ENCODE measurements at regions not wholly inside any gene's neighbourhood (a gene's known extent, or its start where the extent isn't known, plus 50 kb on each side); places are given as distances from the start of the nearest gene placed in this dataset.

DNA sequence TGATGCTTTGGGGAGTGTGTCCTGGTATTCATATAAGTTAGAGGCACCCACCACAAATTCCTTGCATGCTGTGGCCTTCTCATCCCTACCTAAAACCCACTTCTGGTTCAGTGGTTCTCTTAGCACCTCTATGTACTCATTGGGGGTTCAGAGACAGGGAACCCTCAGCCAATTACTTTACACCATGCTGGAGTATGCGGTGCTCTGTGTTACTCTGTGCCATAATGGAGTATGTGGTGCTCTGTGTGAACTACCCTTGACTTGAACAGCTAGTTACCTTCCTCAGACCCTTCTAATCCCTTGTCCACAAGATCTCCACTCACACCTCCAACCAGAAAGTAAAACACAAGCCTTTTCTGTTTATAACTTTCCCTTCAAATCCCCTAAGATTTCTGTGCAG, 172.5 kb upstream of the E2F7 start:
- no peak for TF ChIP-seq ZNF384 (IDR thresholded peaks at IDR 0.05; ENCODE audit: borderline replicate concordance, low read depth, low read length)
- no peak overlapping the region for H3K9ac ChIP-seq (ENCODE audit: control insufficient read depth, insufficient read depth, low read length)
- H3K27me3 ChIP-seq (replicated peaks in 1 of 2; ENCODE audit: control insufficient read depth in 2 of 2, insufficient read depth in 2 of 2, low read length in 1 of 2) = no peaks in the 10 kb centered on the region
- no peaks in the 10 kb centered on the region for H3K9me3 ChIP-seq (replicated peaks; ENCODE audit: control insufficient read depth, insufficient read depth, low read length)
- no peaks in the 10 kb centered on the region for H3K4me1 ChIP-seq (ENCODE audit: control insufficient read depth, insufficient read depth, low read length)
- no peak overlapping the region for H3K4me3 ChIP-seq
- SMC1A ChIA-PET (ENCODE audit: uncharacterized antibody, unreplicated experiment) = no interaction called here
- DNase-seq (ENCODE audit: low read depth, low spot score) (no peak), FAIRE-seq (no peak), ATAC-seq (no peak)
- POLR2A ChIA-PET = interaction anchor here (0.6 kb wide), 2 partner anchors 459 to 706 kb away, joined by 4 to 8 read pairs; no protein-coding TSS in a partner anchor
- CTCF ChIA-PET = no interaction called here
- H3K4me2 ChIP-seq (ENCODE audit: control insufficient read depth, insufficient read depth) = no peak overlapping the region
- H3K36me3 ChIP-seq (ENCODE audit: control insufficient read depth in 2 of 2, insufficient read depth in 2 of 2, low read length in 1 of 2) = no peaks in the 10 kb centered on the region
- in situ Hi-C loops (cut with MboI) = no loop called here
- no TSS peak for BruUV-seq (replicated peaks)
- intact Hi-C loops (cut with micrococcal nuclease; ENCODE audit: unreplicated experiment) = no loop called here
- no peaks in the 10 kb centered on the region for H3K79me2 ChIP-seq (ENCODE audit: control insufficient read depth, insufficient read depth, low read length)
- RAD21 ChIA-PET (ENCODE audit: unreplicated experiment) = no interaction called here
- no peaks in the 10 kb centered on the region for H4K20me1 ChIP-seq (ENCODE audit: control insufficient read depth, insufficient read depth)
- 0% methylated on average over 1 of the region's 1 CpG for WGBS (ENCODE audit: insufficient coverage, insufficient replicate concordance, low lambda C conversion rate, missing lambda C conversion rate)
- H3K27ac ChIP-seq (ENCODE audit: control insufficient read depth, insufficient read depth) = no peak overlapping the region
- no peak overlapping the region for H2AFZ ChIP-seq (ENCODE audit: control insufficient read depth, low read depth, low read length)

GRCh38 chr12:77236066-77236465, 170.7 kb upstream of the E2F7 start:
- no peak overlapping the region for H3K4me3 ChIP-seq
- CTCF ChIA-PET = no interaction called here
- H3K36me3 ChIP-seq (ENCODE audit: control insufficient read depth in 2 of 2, insufficient read depth in 2 of 2, low read length in 1 of 2) = no peaks in the 10 kb centered on the region
- FAIRE-seq (no peak), DNase-seq (ENCODE audit: low read depth, low spot score) (no peak), ATAC-seq (no peak)
- no peaks in the 10 kb centered on the region for H4K20me1 ChIP-seq (ENCODE audit: control insufficient read depth, insufficient read depth)
- H2AFZ ChIP-seq (ENCODE audit: control insufficient read depth, low read depth, low read length) = no peak overlapping the region
- H3K27me3 ChIP-seq (replicated peaks in 1 of 2; ENCODE audit: control insufficient read depth in 2 of 2, insufficient read depth in 2 of 2, low read length in 1 of 2) = no peaks in the 10 kb centered on the region
- H3K4me2 ChIP-seq (ENCODE audit: control insufficient read depth, insufficient read depth) = no peak overlapping the region
- no TSS peak for BruUV-seq (replicated peaks)
- SMC1A ChIA-PET (ENCODE audit: uncharacterized antibody, unreplicated experiment) = no interaction called here
- H3K9me3 ChIP-seq (replicated peaks; ENCODE audit: control insufficient read depth, insufficient read depth, low read length) = no peaks in the 10 kb centered on the region
- in situ Hi-C loops (cut with MboI) = no loop called here
- intact Hi-C loops (cut with micrococcal nuclease; ENCODE audit: unreplicated experiment) = no loop called here
- RAD21 ChIA-PET (ENCODE audit: unreplicated experiment) = no interaction called here
- no peak overlapping the region for H3K9ac ChIP-seq (ENCODE audit: control insufficient read depth, insufficient read depth, low read length)
- no peaks in the 10 kb centered on the region for H3K79me2 ChIP-seq (ENCODE audit: control insufficient read depth, insufficient read depth, low read length)
- H3K27ac ChIP-seq (ENCODE audit: control insufficient read depth, insufficient read depth) = no peak overlapping the region
- POLR2A ChIA-PET = no interaction called here
- H3K4me1 ChIP-seq (ENCODE audit: control insufficient read depth, insufficient read depth, low read length) = no peaks in the 10 kb centered on the region
- TF ChIP-seq EP300 (IDR thresholded peaks at IDR 0.05; ENCODE audit: borderline replicate concordance in 1 of 2, control insufficient read depth in 1 of 2, low read depth in 2 of 2, low read length in 2 of 2) (no peak), CBX5 (IDR thresholded peaks at IDR 0.05; ENCODE audit: low read depth) (no peak), POU2F2 (IDR thresholded peaks at IDR 0.05; ENCODE audit: borderline replicate concordance, low read depth, low read length) (no peak), RBBP5 (conservative IDR thresholded peaks at IDR 0.05) (no peak), SMC3 (IDR thresholded peaks at IDR 0.05; ENCODE audit: borderline replicate concordance, low read length) (no peak), EZH2 (IDR thresholded peaks at IDR 0.05; ENCODE audit: borderline replicate concordance, control insufficient read depth, low read depth, low read length) (no peak), MTA2 (IDR thresholded peaks at IDR 0.05; ENCODE audit: low read depth) (no peak), ESRRA (IDR thresholded peaks at IDR 0.05; ENCODE audit: low read length) (no peak), NFIC (IDR thresholded peaks at IDR 0.05; ENCODE audit: low read depth, low read length) (no peak), ATF7 (IDR thresholded peaks at IDR 0.05; ENCODE audit: low read depth) (no peak), IRF5 (IDR thresholded peaks at IDR 0.05; ENCODE audit: borderline replicate concordance) (no peak)
- TF ChIP-seq, protein P1, sequence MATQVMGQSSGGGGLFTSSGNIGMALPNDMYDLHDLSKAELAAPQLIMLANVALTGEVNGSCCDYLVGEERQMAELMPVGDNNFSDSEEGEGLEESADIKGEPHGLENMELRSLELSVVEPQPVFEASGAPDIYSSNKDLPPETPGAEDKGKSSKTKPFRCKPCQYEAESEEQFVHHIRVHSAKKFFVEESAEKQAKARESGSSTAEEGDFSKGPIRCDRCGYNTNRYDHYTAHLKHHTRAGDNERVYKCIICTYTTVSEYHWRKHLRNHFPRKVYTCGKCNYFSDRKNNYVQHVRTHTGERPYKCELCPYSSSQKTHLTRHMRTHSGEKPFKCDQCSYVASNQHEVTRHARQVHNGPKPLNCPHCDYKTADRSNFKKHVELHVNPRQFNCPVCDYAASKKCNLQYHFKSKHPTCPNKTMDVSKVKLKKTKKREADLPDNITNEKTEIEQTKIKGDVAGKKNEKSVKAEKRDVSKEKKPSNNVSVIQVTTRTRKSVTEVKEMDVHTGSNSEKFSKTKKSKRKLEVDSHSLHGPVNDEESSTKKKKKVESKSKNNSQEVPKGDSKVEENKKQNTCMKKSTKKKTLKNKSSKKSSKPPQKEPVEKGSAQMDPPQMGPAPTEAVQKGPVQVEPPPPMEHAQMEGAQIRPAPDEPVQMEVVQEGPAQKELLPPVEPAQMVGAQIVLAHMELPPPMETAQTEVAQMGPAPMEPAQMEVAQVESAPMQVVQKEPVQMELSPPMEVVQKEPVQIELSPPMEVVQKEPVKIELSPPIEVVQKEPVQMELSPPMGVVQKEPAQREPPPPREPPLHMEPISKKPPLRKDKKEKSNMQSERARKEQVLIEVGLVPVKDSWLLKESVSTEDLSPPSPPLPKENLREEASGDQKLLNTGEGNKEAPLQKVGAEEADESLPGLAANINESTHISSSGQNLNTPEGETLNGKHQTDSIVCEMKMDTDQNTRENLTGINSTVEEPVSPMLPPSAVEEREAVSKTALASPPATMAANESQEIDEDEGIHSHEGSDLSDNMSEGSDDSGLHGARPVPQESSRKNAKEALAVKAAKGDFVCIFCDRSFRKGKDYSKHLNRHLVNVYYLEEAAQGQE (IDR thresholded peaks at IDR 0.05; ENCODE audit: low read depth, low read length) = no peak
- TF ChIP-seq, protein P2, sequence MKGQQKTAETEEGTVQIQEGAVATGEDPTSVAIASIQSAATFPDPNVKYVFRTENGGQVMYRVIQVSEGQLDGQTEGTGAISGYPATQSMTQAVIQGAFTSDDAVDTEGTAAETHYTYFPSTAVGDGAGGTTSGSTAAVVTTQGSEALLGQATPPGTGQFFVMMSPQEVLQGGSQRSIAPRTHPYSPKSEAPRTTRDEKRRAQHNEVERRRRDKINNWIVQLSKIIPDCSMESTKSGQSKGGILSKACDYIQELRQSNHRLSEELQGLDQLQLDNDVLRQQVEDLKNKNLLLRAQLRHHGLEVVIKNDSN (IDR thresholded peaks at IDR 0.05; ENCODE audit: borderline replicate concordance, extremely low read length, insufficient read depth, low read depth, low read length) = no peak

Data from GM12878 (cell line).